GM19023 (cell line): ENCODE measurements at regions not wholly inside any gene's neighbourhood (a gene's known extent, or its start where the extent isn't known, plus 50 kb on each side); places are given as distances from the start of the nearest gene placed in this dataset.
"Not testable (repeated sequence)": the region's sequence is repeated elsewhere in the genome, so short reads cannot be mapped to it uniquely, and the experiment has no call there.

ENCODE experiments used
- ATAC-seq: cut with Tn5 transposase; IDR thresholded peaks from one replicate; pipeline ENCODE4 v1.9.1; 2021; ENCODE audit warnings: mild to moderate bottlenecking, moderate library complexity; ENCODE audit not compliant: unreplicated experiment

DNA sequence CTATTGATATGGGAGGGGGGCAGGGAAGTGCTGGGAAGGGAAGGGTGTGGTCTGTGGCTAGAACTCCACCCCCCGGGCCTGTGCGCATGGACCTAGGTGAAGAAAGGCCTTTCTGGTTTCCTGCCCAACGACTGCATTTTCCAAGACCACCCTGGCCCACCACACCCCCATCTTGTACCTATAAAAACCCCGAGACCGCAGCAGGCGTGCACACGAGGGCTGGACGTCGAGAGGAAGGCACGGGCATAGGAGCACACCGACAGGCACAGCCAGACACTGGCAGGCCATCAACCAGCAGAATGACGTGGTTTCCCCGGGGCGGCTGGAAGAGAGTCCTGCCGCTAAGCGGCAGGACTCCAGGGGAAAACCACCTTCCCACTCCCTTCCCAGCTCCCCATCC, 981.1 kb downstream of the PCDH7 start:
- no peak for ATAC-seq

DNA sequence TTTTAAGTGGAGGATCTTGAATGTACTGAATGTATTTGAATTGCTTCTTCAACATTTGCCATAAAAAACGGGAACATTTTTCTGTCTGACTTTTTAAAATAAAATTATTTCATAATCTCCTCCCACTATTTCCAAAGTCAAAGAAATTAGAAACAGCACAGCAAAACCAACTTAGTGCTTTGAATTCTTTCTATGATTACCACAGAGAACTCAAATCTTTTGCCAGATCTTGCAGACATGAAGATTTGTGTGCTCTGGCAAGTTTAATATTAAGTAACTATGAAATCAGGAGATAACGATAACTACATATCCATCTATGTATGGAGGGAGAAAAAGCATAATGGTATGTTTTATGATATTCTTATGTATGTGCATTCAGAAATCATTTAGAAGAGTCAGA, 982.2 kb downstream of the PCDH7 start:
- no peak for ATAC-seq

DNA sequence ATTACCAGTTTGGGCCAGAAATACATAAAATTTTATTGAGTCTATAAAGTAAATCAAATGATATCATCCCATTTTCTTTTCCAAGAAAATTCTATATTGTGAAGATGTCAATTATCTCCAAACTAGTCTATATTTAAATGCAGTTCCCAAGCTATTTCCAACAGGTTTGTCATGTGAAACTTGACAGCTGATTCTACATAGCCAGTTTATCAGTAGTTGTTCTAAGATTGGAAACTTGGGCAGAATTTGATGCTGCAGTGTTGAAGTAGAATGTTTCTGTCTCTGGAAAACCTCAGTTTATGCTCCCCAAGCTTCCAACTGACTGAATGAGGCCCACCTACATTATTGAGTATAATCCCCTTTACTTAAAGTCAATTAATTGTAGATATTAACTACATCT, 994.1 kb downstream of the PCDH7 start:
- no peak for ATAC-seq

DNA sequence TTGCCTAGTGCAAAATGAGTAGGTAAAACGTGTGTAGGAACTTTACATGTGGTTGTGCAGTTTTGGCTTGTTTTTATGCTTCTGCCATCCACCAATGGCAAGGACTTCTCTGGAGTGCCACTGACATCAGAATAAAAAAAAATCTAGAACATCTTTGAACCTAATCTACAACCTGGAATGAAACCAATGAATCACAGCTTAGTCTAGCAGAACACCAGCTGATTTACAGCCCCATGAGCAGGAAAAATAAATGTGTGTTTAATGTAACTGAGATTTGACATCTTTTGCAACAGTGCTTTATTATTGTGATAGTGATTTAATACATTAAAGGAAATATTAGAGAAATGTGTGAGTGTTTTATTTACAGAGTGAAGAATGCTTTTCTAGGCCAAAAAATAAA, 995.1 kb downstream of the PCDH7 start:
- no peak for ATAC-seq

DNA sequence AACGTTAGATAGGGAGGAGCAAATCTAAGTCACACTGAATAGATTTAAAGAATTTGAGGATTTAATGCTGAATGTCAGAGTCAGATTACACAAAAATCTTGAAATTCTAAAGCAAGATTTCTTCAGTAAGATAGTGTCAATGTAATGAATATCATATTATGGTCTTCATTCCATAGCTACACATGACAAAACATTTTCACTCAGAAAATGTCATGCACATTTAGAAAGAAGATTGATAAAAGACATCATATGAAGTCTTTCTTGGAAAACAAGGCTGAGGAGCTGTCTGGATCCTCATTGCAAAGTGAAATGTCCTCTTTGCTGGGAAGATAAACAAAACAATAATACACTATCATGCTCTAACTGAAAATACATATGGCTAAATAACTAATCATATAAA, 1006.9 kb downstream of the PCDH7 start:
- ATAC-seq, result no peak

DNA sequence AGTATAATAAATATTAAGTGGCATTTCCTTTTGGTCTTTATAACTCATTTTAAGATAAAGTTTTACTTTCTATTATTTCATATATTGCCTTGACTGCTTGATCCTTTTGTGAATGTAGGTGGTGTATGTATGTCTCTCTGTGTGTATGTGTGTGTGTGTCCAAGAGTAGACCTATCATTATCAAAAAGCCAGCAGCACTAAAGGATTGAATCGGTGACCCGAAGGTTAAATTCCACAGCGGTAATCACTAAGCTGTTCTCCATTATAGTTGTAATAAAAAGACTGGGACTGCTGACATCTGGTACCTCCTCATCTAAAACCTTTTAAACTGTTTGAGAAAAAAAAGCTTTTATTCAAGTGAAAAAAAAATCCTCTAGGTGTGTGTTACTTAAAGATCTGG, 1014.8 kb downstream of the PCDH7 start:
- no peak for ATAC-seq

DNA sequence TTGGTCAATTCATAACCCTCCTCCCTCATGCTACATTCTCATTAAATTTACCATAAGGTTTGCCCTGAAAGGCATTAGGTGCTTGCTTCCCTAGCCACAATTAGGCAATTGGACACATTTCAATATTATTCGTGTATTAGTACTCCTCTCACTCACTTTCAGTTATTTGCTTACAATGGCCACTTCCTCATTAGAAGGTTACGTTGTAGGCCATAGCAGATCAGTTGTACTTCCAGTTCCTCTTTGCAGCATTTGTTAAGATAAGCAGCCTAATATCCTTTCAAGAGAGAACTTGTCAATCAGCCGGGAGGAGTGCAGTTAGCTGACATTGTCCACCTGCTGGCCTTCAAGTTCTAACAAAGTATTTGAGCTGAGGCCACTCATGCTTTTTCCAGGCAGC, 1017.2 kb downstream of the PCDH7 start:
- no peak for ATAC-seq

DNA sequence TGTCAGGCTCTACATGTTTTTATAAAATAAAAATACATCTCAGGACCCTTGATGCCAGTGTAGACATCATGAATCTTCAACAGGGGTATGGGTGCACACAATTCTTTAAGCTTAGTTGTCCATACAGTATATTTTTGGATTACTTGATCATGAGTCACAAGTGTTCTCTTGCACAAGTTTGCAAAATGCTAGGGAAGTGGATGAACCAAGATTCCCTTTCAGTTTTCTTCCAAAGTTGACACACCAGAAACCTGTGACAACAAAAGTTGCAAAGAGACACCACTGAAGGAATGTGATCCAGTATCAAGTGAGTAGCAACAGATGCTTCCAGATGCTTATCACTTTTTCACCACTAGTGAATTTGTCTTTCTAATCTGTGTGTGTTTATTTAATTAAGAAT, 1021.2 kb downstream of the PCDH7 start:
- ATAC-seq, result no peak

DNA sequence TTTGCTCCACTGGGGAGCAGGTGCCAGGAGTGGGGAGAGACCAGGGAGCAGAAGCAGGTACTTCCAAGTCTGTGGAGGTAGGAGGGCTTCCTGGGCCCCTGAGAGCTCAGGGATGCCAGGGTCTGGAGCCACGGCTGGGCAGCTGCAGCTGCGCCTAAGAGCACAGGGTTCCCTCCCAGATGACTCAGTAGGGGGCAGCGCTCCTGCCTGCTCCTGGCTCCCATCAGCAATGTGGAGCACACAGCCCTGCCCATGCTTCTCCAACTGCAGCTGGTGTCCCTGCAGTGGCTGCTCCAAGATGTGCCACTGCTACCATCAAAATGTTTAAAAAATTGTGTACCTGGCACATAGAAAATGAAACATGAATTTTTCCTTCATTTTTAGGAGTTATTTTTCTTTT, 1028.2 kb downstream of the PCDH7 start:
- no peak for ATAC-seq

DNA sequence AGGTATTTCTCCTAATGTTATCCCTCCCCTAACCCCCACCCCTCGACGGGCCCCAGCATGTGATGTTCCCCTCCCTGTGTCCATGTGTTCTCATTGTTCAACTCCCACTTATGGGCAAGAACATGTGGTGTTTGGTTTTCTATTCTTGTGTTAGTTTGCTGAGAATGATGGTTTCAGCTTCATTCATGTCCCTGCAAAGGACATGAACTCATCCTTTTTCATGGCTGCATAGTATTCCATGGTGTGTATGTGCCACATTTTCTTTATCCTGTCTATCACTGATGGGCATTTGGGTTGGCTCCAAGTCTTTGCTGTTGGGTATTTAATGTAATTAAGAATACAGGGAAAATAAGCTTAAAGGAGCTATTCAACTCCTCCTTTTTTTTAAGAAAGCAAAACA, 1030.4 kb downstream of the PCDH7 start:
- ATAC-seq, result not testable (repeated sequence)

DNA sequence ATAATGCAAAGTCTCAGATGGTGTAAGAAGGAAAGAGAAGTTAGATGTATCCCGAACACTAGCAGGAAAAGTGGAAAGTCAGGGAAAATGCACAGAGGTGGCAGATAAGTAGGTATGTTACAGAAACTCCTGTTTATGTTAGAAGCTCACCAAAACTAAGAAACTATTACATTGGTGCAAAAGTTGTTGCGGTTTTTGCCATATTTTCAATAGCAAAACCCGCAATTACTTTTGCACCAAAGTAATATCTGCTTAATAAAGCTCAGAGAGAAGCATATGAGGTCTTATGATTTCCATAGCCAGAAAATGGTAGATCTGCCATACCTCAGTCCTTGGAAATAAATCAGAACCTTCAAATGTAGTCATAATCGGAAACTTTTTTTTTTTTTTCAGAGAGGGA, 1035.6 kb downstream of the PCDH7 start:
- no peak for ATAC-seq

DNA sequence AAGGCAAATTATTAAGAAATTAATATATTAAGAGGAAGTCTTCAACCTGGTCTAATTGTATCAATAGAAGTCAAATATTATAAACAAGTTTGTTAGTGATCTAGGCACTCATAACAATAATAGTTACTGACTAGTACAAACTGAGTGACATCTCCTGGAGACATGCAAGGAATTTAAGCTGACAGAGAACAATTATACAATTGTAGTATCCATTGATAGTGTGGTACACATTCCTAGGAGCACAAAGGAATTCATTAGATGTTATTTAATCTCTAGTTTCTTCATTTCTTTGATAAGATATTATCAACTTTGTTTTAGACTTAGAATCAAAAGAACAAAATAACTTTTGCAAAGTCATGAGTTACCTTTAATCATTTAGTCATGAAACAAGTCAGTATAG, 1048.6 kb downstream of the PCDH7 start:
- no peak for ATAC-seq

DNA sequence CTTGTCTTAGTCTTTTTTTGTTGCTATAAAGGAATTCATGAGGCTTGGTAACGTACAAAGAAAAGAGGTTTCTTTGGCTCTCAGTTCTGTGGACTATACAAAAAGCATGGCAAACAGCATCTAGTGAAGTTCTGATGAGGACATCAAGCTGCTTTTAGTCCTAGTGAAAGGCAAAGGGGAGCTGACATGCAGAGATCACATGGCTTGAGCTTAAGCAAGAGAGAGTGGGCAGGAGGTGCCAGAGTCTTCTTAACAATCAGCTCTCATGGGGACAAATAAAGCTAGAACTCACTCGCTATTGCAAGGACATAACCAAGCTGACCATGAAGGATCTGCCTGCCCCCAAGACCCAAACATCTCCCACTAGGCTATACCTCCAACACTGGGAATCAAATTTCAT, 1063.1 kb downstream of the PCDH7 start:
- ATAC-seq, result no peak

DNA sequence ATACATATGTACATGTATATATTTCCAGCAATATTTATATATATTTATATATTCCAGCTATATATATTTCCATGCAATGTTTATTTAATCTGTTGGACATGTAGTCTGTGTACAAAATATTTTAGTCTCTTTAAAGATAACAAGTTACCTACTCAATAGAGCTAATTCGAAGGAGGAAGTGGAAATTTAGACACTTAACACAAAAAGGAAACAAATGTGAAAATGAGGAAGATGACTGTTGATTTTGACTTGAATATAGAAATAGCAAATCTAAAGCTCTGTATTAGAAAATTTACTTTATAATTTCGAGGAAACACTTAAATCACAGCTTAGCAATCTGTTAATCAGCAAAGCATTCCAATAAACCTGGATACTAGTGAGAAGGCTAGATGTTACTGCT, 1064.4 kb downstream of the PCDH7 start:
- no peak for ATAC-seq

DNA sequence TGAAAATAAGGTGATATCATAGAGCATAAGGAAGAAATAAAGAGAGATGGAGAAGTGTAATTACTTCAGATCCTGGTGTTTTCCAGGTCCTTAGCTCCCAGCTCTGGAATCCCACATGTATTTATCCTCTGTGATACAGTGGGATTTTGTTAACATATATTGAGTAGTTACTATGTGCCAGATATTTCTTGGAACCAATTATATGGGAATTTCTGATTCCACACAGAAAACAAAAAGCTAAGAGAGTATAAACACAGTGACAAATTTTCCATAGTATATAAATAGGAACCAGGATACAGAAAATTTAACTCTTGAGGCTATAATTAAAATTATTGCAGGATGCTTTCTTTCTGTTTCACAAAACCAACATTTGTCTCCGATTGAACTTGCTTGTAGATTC, 1067.5 kb downstream of the PCDH7 start:
- ATAC-seq, result no peak

DNA sequence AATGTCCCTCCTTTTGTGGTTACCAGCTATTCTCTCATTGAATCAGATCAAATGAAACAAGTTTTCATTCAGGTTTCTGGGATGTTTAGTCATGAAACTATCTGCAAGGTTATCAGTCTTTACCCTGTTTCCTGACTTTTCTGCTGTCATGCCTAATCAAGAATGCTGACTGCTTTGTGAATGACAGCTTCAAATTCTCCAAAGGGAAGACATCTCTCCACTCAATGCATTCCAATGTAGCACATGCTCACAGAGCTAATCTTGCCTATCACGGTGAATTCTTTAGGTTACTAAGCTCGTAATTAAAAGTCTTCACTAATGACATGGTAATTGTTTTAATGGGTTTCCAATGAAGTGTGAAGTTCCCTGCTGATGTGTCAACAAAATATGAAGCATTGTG, 1068.5 kb downstream of the PCDH7 start:
- no peak for ATAC-seq

DNA sequence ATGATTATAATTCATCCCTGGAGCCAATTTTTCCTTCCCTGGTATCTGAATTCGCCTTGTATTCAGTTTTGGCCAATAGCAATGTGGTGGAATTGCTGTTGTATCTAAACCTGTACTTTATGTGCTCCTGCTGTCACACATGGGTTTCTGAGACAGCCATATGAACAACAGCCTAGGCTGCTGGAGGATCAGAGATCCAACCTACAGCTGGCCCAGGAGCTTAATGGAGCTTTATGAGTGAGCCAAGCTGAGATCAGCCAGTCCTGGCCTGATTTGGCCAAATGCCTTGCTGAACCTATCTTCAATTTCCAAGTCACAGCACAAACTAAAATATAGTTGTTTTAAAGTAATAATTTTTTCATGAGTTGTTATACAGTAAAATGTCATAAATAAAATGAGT, 1071.5 kb downstream of the PCDH7 start:
- no peak for ATAC-seq

DNA sequence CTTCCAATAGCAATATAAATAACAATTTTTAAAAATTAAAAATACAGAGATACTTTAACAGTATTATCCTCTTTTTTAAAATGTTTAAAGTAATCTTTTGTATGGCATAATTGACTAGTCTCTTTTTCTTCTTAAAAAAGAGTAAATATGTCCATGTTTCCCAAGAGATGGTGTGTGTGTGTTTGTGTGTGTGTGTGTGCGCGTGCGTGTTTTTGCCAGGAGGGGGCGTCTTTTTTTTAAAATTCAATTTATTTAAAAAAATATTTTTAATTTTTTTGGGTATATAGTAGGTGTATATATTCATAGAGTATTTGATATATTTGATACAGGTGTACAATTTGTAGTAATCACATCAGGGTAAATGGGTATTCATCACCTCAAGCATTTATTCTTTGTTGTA, 1073.7 kb downstream of the PCDH7 start:
- ATAC-seq, result no peak

DNA sequence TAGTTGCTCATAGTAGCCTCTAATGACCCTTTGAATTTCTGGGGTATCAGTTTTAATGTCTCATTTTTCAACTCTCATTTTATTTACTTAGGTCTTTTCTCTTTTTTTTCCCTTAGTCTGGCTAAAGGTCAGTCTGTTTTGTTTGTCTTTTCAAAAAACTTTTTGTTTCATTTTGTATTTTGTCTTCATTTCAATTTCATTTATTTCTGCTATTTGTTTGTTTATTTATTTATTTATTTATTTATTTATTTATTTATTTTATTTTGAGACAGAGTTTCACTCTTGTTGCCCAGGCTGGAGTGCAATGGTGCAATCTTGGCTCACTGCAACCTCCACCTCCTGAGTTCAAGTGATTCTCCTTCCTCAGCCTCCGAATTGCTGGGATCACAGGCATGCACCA, 1076.9 kb downstream of the PCDH7 start:
- ATAC-seq, result not testable (repeated sequence)

DNA sequence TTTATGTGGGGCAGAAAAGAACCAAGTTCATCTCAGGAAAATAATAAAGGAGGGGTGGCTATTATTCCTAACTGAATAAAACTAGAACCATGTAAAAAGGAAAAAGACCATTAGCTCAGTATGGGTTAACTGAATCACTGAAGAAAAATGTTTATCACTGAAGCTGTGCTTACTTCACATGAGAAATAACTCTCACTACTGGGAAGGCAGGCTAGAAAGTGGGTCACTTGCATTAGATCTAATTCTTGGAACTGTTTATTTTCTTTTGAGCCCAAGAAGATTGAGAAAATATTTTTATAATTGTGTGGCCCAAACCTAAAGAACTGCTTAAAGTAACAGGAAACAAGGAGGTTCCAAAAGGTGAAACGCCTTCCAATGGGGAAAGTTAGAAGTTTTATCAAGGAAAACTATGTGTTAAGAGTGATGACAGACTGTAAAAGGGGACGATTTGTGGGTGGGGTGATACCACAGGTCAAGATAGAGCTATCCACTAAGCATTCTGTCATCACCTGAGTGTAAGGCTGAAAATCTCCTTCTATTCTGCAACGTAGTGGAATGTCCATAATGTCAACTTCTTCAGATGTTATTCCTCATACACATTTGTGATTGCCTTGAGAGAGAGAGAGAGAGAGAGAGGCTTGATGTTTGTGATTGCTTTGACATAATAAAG, 1083.5 kb downstream of the PCDH7 start:
- ATAC-seq, result no peak

DNA sequence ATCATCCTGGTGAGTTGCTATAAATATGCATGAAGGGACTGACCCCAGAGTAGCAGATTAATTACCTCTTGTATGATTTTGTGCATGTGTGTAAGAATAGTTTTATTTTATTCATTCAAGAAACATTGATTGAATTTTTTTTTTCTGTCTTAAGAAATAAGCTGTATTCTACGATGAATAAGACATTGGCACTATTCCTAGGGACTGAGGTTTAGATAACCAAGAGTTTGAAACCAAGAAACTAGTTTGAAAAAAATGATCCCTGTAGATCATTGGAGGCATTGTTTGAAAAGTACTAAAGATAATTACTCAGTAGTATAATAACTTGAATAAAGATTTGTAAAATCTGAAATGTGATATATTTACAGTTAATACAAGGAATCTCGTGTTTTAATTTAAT, 1086.9 kb downstream of the PCDH7 start:
- ATAC-seq, result no peak

DNA sequence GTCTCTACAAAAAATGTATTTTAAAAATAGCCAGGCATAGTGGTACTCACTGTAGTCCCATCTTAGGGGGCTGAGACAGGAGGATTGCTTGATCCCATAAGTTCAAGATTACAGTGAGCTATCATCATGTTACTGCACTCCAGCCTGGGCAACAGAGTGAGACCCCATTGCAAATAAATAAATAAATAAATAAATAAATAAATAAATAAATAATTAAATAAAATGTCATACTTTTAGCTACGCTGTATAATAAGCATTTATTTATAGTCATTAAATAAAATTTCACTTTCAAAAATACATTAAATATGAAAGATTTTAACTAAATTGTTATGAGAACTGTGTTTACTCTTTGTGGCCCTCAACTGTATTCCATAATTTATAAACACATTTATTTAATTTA, 1124.2 kb downstream of the PCDH7 start:
- ATAC-seq, result no peak

DNA sequence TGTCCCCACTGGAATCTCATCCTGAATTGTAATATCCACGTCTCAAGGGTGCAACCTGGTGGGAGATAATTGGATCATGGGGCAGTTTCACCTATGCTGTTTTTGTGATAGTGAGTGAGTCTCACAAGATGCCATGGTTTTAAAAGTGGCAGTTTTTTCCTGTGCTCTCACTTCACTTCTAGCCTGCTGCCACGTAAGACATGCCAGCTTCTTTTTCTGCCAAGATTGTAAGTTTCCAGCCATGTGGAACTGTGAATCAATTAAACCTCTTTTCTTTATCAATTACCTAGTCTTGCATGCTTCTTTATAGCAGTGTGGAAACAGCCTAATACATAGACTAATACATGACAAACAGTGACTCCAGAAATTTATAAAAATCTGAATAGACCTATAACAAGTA, 1131.8 kb downstream of the PCDH7 start:
- no peak for ATAC-seq

DNA sequence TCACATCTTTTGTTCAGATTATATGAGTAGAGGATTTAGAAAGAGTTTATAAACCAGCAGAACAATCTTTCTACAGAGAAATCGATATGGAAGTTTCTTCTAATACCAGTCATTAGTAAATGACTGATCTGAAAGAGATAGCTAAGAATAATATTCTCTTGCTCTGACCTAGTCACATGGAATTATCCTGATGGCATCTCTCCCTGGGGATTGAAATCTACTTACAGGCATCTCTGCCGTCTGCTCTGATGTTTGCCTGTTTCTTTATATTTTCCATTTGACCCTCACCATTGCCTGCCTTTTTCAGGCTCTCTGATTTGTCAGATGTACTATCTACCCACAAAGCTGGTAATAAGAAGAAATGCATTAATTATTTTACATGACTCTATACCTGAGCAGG, 1157.3 kb downstream of the PCDH7 start:
- no peak for ATAC-seq
